GM23248 (cell line): ENCODE measurements at regions not wholly inside any gene's neighbourhood (a gene's known extent, or its start where the extent isn't known, plus 50 kb on each side); places are given as distances from the start of the nearest gene placed in this dataset.

Source experiments
- EZH2 ChIP-seq: fragments of 200-600 bp; sonication (generic); IDR thresholded peaks from 2 replicates; pipeline ENCODE4 v1.6.1; 2018; ENCODE audit warnings: antibody characterized with exemption, mild to moderate bottlenecking; ENCODE audit not compliant: insufficient read depth, poor library complexity, severe bottlenecking
- EZH2phosphoT487 ChIP-seq: fragments of 200-600 bp; sonication (generic); IDR thresholded peaks from 2 replicates; pipeline ENCODE4 v1.6.1; 2018; ENCODE audit warnings: antibody characterized with exemption, moderate library complexity, mild to moderate bottlenecking, low read depth; ENCODE audit not compliant: insufficient read depth

- TF ChIP-seq EZH2phosphoT487 (no peak), EZH2 (no peak)
Measured at GRCh38 chr13:22276616-22277015, 605.7 kb downstream of the FGF9 start.
